A549 (cell line): ENCODE measurements at regions not wholly inside any gene's neighbourhood (a gene's known extent, or its start where the extent isn't known, plus 50 kb on each side); places are given as distances from the start of the nearest gene placed in this dataset.
"Not testable (repeated sequence)": the region's sequence is repeated elsewhere in the genome, so short reads cannot be mapped to it uniquely, and the experiment has no call there.

Source experiments
- ATAC-seq, 2 experiments: fragments of 200-7000 bp in 1 of 2; fragments of >200 bp in 1 of 2; cut with Nextera tagmentation in 1 of 2; cut with Tn5 transposase in 1 of 2; 3 replicates each; pipeline versions ENCODE4 v1.8.0 to v1.9.1; 2018 to 2020; ENCODE audit warnings: mild to moderate bottlenecking in 1 of 2, moderate library complexity in 1 of 2
- CTCF ChIA-PET: fragments of 300-600 bp; sonication (Branson Sonifier 250); formaldehyde crosslinking; extraction: SDS; loops from one replicate; lab custom pipeline; 2021; ENCODE audit warnings: antibody characterized with exemption, inconsistent platforms; lab: Yijun Ruan, JAX
- POLR2A ChIA-PET: fragments of 350-600 bp; formaldehyde crosslinking; extraction: SDS; loops from one replicate; lab custom pipeline; 2021; ENCODE audit warnings: antibody characterized with exemption, inconsistent platforms; lab: Yijun Ruan, JAX
- DNase-seq, 2 experiments: peaks; one replicate each; pipeline versions ENCODE4 v3.0.0 to v3.0.0-alpha.2; 2011 to 2016; ENCODE audit warnings: low read depth in 1 of 2, low spot score in 1 of 2
- FAIRE-seq: peaks from 2 replicates; lab custom pipeline; 2011; peaks lifted over from hg19 to GRCh38; lab: Jason Lieb, UNC
- H3K27ac ChIP-seq, 2 experiments: fragments of >200 bp; sonication (Bioruptor Twin); formaldehyde crosslinking; 3 replicates each; pipeline ENCODE4 v1.5.1; 2016 to 2017
- H3K4me1 ChIP-seq: fragments of >200 bp; sonication (Bioruptor Twin); formaldehyde crosslinking; 3 replicates; pipeline ENCODE4 v1.6.1; 2016
- H3K4me2 ChIP-seq: fragments of >200 bp; sonication (Bioruptor Twin); formaldehyde crosslinking; 3 replicates; pipeline ENCODE4 v1.6.1; 2016
- H3K4me3 ChIP-seq: fragments of >200 bp; sonication (Bioruptor Twin); formaldehyde crosslinking; 3 replicates; pipeline ENCODE4 v1.5.1; 2016
- H3K9me3 ChIP-seq: fragments of >200 bp; sonication (Bioruptor Twin); formaldehyde crosslinking; 3 replicates; pipeline ENCODE4 v1.6.1; 2016
- ATOH8 ChIP-seq: fragments of 250-450 bp; sonication (Bioruptor Pico); IDR thresholded peaks from 2 replicates; pipeline ENCODE4 v1.5.0; 2020; ENCODE audit warnings: low read depth, mild to moderate bottlenecking, moderate library complexity
- BHLHE40 ChIP-seq: IDR thresholded peaks from 2 replicates; pipeline ENCODE4 v1.6.1; 2012; ENCODE audit warnings: low read depth, low read length, inconsistent platforms
- CBX8 ChIP-seq: fragments of 200-600 bp; sonication (generic); IDR thresholded peaks from 2 replicates; pipeline ENCODE4 v1.6.1; 2016
- CHD2 ChIP-seq: fragments of 150-350 bp; IDR thresholded peaks from 2 replicates; pipeline ENCODE4 v1.6.1; 2014; ENCODE audit warnings: low read length; ENCODE audit not compliant: partially characterized antibody
- CHD4 ChIP-seq: fragments of 200-600 bp; sonication (generic); IDR thresholded peaks from 2 replicates; pipeline ENCODE4 v1.6.1; 2016; ENCODE audit warnings: antibody characterized with exemption, mild to moderate bottlenecking, borderline replicate concordance
- EHMT2 ChIP-seq: fragments of 200-600 bp; sonication (generic); IDR thresholded peaks from 2 replicates; pipeline ENCODE4 v1.6.1; 2016; ENCODE audit warnings: antibody characterized with exemption, low read depth, mild to moderate bottlenecking, moderate library complexity
- FOXS1 ChIP-seq: fragments of 250-450 bp; sonication (Bioruptor Pico); IDR thresholded peaks from 2 replicates; pipeline ENCODE4 v1.5.0; 2020; ENCODE audit warnings: mild to moderate bottlenecking, moderate library complexity
- HEYL ChIP-seq: fragments of 250-450 bp; sonication (Bioruptor Pico); IDR thresholded peaks from 2 replicates; pipeline ENCODE4 v1.8.0; 2021; ENCODE audit warnings: mild to moderate bottlenecking, moderate library complexity
- HOXB13 ChIP-seq: fragments of 250-450 bp; sonication (Bioruptor Pico); IDR thresholded peaks from 2 replicates; pipeline ENCODE4 v1.5.0; 2020; ENCODE audit warnings: low read depth, mild to moderate bottlenecking, moderate library complexity
- NFE2L2 ChIP-seq: fragments of 150-350 bp; conservative IDR thresholded peaks from 2 replicates; pipeline ENCODE4 v1.6.1; 2014; ENCODE audit warnings: low read length
- PBX3 ChIP-seq: IDR thresholded peaks from 2 replicates; pipeline ENCODE4 v1.6.1; 2012
- RARB ChIP-seq: fragments of 250-450 bp; sonication (Bioruptor Pico); IDR thresholded peaks from 2 replicates; pipeline ENCODE4 v1.8.0; 2021; ENCODE audit warnings: mild to moderate bottlenecking, moderate library complexity
- TP53 ChIP-seq: fragments of 250-450 bp; sonication (Bioruptor Pico); IDR thresholded peaks from 2 replicates; pipeline ENCODE4 v1.5.0; 2021; ENCODE audit warnings: mild to moderate bottlenecking, moderate library complexity
- WGBS: methylation state at CpG from one replicate; pipeline ENCODE4 v1.1.6; 2017; ENCODE audit errors: missing lambda C conversion rate; 5-methylcytosine and 5-hydroxymethylcytosine counted together

- TF ChIP-seq PBX3 (no peak), CBX8 (no peak)
These were observed 369.5 kb downstream of the BRD1 start (continued) for GRCh38 chr22:49457946-49458707.

GRCh38 chr22:49457146-49457545 lies 370.5 kb downstream of the BRD1 start:
- Histone ChIP-seq H3K9me3 (no peaks in the 10 kb centered on the region), H3K4me2 (peak overlapping the region; percentile 49; the same call in 2 of the 3 replicates), H3K4me1 (no peaks in the 10 kb centered on the region), H3K27ac (no peak overlapping the region), H3K4me3 (no peak overlapping the region)
- ChIA-PET CTCF (no interaction called here), POLR2A (no interaction called here)
- no peak for FAIRE-seq
- DNase-seq: no peak
- 20% methylated on average over 5 of the region's 17 CpGs for WGBS
- ATAC-seq: no peak
- TF ChIP-seq TP53: no peak
- no peak for TF ChIP-seq HOXB13 (CRISPR knock-in tag)

GRCh38 chr22:49455595-49455994 lies 372.1 kb downstream of the BRD1 start:
- no peak overlapping the region for H3K4me3 ChIP-seq
- POLR2A ChIA-PET: no interaction called here
- 26% methylated on average over 9 of the region's 11 CpGs for WGBS
- no peak for DNase-seq
- no peak for ATAC-seq
- H3K9me3 ChIP-seq: no peaks in the 10 kb centered on the region
- no peaks in the 10 kb centered on the region for H3K4me1 ChIP-seq
- no peak overlapping the region for H3K27ac ChIP-seq
- no peak for FAIRE-seq
- TF ChIP-seq CHD4 (no peak), NFE2L2 (no peak), RARB (CRISPR knock-in tag) (no peak), HEYL (CRISPR knock-in tag) (no peak), PBX3 (no peak), EHMT2 (no peak), HOXB13 (CRISPR knock-in tag) (no peak), CHD2 (no peak)
- TF ChIP-seq, all 56 proteins: peak for 0
- H3K4me2 ChIP-seq: no peak overlapping the region
- CTCF ChIA-PET: interaction anchor here (1.9 kb wide), 1 partner anchor 21 kb away, joined by 5 read pairs; no protein-coding TSS in a partner anchor

- ATAC-seq (no peak), FAIRE-seq (no peak), DNase-seq (no peak)
- 40% methylated on average over 5 of the region's 7 CpGs for WGBS
- H3K9me3 ChIP-seq: no peaks in the 10 kb centered on the region
- TF ChIP-seq CHD2 (no peak), FOXS1 (CRISPR knock-in tag) (no peak), ATOH8 (no peak), EHMT2 (no peak)
- H3K4me3 ChIP-seq: no peak overlapping the region
- H3K4me1 ChIP-seq: no peaks in the 10 kb centered on the region
- CTCF ChIA-PET: interaction anchor here (1.9 kb wide), 1 partner anchor 21 kb away, joined by 5 read pairs; no protein-coding TSS in a partner anchor
- POLR2A ChIA-PET: no interaction called here
- no peak overlapping the region for H3K27ac ChIP-seq
- H3K4me2 ChIP-seq: no peak overlapping the region
These were observed 372.9 kb downstream of the BRD1 start for GRCh38 chr22:49454726-49455125.

- CTCF ChIA-PET: interaction anchor here (1.9 kb wide), 1 partner anchor 20 kb away, joined by 5 read pairs; no protein-coding TSS in a partner anchor
- TF ChIP-seq CBX8: no peak
- no peak for TF ChIP-seq BHLHE40
- Histone ChIP-seq H3K4me2 (no peak overlapping the region), H3K9me3 (no peaks in the 10 kb centered on the region), H3K4me1 (no peaks in the 10 kb centered on the region), H3K4me3 (no peak overlapping the region), H3K27ac (no peak overlapping the region)
- no peak for FAIRE-seq
- POLR2A ChIA-PET: no interaction called here
- no peak for DNase-seq
- no peak for ATAC-seq
- 10% methylated on average over 4 of the region's 15 CpGs for WGBS
These were observed 373.9 kb downstream of the BRD1 start for GRCh38 chr22:49453771-49454170.

GRCh38 chr22:49453019-49453418 lies 374.7 kb downstream of the BRD1 start:
- FAIRE-seq, POLR2A ChIA-PET, CTCF ChIA-PET, ATAC-seq, H3K4me2 ChIP-seq, H3K4me3 ChIP-seq, H3K27ac ChIP-seq, DNase-seq, H3K9me3 ChIP-seq, H3K4me1 ChIP-seq: not testable (repeated sequence)
- WGBS: 0% methylated on average over 1 of the region's 1 CpG
